ENCODE measurements at regions not wholly inside any gene's neighbourhood (a gene's known extent, or its start where the extent isn't known, plus 50 kb on each side); places are given as distances from the start of the nearest gene placed in this dataset.

- no peak for TF ChIP-seq POLR2A (IDR thresholded peaks at IDR 0.05)
- TF ChIP-seq CTCF (IDR thresholded peaks at IDR 0.05), result no peak
These were observed 156.4 kb upstream of the KL start for GRCh38 chr13:32859707-32860292.
